ENCODE measurements at regions not wholly inside any gene's neighbourhood (a gene's known extent, or its start where the extent isn't known, plus 50 kb on each side); places are given as distances from the start of the nearest gene placed in this dataset.

DNA sequence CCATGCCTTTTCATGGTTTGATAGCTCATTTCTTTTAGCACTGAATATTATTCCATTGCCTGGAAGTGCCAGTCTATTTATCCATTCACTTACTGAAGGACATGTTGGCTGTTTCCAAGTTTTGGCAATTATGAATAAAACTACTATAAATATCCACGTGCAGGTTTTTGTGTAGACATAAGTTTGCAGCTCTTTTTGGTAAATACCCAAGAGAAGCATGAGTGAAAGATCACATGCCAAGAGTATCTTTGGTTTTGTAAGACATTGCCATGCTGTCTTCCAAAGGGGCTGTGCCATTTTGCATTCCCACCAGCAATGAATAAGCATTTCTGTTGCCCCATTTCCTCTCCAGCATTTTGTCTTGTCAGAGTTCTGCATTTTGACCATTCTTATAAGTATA lies 120.9 kb downstream of the MANEA start:
- Histone ChIP-seq H2BK15ac (ENCODE audit: low read depth, low read length) (no peak overlapping the region), H3K23ac (ENCODE audit: insufficient read length, low read depth, low read length) (no peak overlapping the region), H3K79me2 (ENCODE audit: insufficient read depth, low read length) (no peaks in the 10 kb centered on the region), H3K79me1 (ENCODE audit: insufficient read depth, low read depth, low read length, poor library complexity, severe bottlenecking) (no peaks in the 10 kb centered on the region), H4K8ac (replicated peaks; ENCODE audit: insufficient read length, low read depth, low read length) (no peak overlapping the region), H3K9ac (ENCODE audit: extremely low read depth, insufficient read length, low read length) (no peak overlapping the region), H2AK5ac (ENCODE audit: insufficient read length, low read length) (no peak overlapping the region), H3K14ac (ENCODE audit: insufficient read depth, low read length) (no peak overlapping the region), H3T11ph (ENCODE audit: low read length) (no peak overlapping the region), H4K5ac (ENCODE audit: insufficient read length, low read depth, low read length) (no peak overlapping the region), H2BK120ac (ENCODE audit: low read depth, low read length, poor library complexity, severe bottlenecking) (no peak overlapping the region), H2BK12ac (ENCODE audit: insufficient read length, low read depth, low read length) (no peak overlapping the region), H3K4me1 (ENCODE audit: insufficient read depth, low read length) (peaks cover 2% of the 10 kb centered on the region; the same call in 1 of the 2 replicates), H3K27ac (ENCODE audit: insufficient read length, low read depth, low read length) (no peak overlapping the region), H3K56ac (ENCODE audit: insufficient read length, low read depth, low read length) (no peak overlapping the region), H4K91ac (ENCODE audit: insufficient read length, low read depth, low read length) (no peak overlapping the region), H3K9me3 (ENCODE audit: control insufficient read depth, low read depth, low read length) (no peaks in the 10 kb centered on the region), H3K4ac (ENCODE audit: low read depth, low read length) (no peak overlapping the region), H2AFZ (ENCODE audit: low read length) (no peak overlapping the region), H2BK20ac (ENCODE audit: low read depth, low read length, poor library complexity, severe bottlenecking) (no peak overlapping the region), H3K4me2 (ENCODE audit: insufficient read depth, insufficient read length, low read length) (no peak overlapping the region), H3K18ac (ENCODE audit: insufficient read length, low read depth, low read length) (no peak overlapping the region), H4K20me1 (ENCODE audit: control insufficient read depth, insufficient read depth, insufficient read length) (no peaks in the 10 kb centered on the region), H3K27me3 (ENCODE audit: insufficient read depth, low read length) (no peaks in the 10 kb centered on the region), H2BK5ac (ENCODE audit: insufficient read length, low read length) (no peak overlapping the region), H3K23me2 (ENCODE audit: insufficient read length, low read depth, low read length, poor library complexity, severe bottlenecking) (no peaks in the 10 kb centered on the region)
- WGBS (ENCODE audit: extremely low coverage, insufficient read length, low lambda C conversion rate) = no CpG with 5 or more reads among the region's 1 CpG
- no peak for TF ChIP-seq CTCF (conservative IDR thresholded peaks at IDR 0.05)
- H3K4me1 Mint-ChIP-seq = peaks cover 9 to 10% of the 10 kb centered on the region in 2 experiments
- H3K36me3 Mint-ChIP-seq (ENCODE audit: insufficient read depth in 1 of 3, low read depth in 3 of 3) = no peaks in the 10 kb centered on the region
- DNase-seq = no peak
- no peaks in the 10 kb centered on the region; a peak in 1 of 5 replicates for H3K9me3 Mint-ChIP-seq
- no peak overlapping the region for H3K27ac Mint-ChIP-seq
- no peaks in the 10 kb centered on the region for H3K27me3 Mint-ChIP-seq (ENCODE audit: low read depth)
- H3K4me3 Mint-ChIP-seq = no peak overlapping the region
